MM.1S (cell line): ENCODE measurements at regions not wholly inside any gene's neighbourhood (a gene's known extent, or its start where the extent isn't known, plus 50 kb on each side); places are given as distances from the start of the nearest gene placed in this dataset.

Experiments
- EZH2 ChIP-seq: fragments of 300-600 bp; sonication (generic); optimal IDR thresholded peaks from 2 replicates; pipeline ENCODE3; 2017; ENCODE audit warnings: low read depth, mild to moderate bottlenecking, antibody characterized with exemption, low read length, mixed read lengths
- EZH2phosphoT487 ChIP-seq: fragments of 300-600 bp; sonication (generic); IDR thresholded peaks from 2 replicates; pipeline ENCODE4 v1.6.1; 2018; ENCODE audit warnings: antibody characterized with exemption, low read length
- TF ChIP-seq, protein P1 (sequence below): fragments of 300-600 bp; sonication (generic); IDR thresholded peaks from 2 replicates; pipeline ENCODE4 v1.5.1; 2016; ENCODE audit warnings: antibody characterized with exemption, low read length, mixed read lengths

GRCh38 chr7:91557789-91558404 is 293.7 kb downstream of the FZD1 start:
- TF ChIP-seq EZH2 (no peak), EZH2phosphoT487 (no peak)
- TF ChIP-seq, protein P1, sequence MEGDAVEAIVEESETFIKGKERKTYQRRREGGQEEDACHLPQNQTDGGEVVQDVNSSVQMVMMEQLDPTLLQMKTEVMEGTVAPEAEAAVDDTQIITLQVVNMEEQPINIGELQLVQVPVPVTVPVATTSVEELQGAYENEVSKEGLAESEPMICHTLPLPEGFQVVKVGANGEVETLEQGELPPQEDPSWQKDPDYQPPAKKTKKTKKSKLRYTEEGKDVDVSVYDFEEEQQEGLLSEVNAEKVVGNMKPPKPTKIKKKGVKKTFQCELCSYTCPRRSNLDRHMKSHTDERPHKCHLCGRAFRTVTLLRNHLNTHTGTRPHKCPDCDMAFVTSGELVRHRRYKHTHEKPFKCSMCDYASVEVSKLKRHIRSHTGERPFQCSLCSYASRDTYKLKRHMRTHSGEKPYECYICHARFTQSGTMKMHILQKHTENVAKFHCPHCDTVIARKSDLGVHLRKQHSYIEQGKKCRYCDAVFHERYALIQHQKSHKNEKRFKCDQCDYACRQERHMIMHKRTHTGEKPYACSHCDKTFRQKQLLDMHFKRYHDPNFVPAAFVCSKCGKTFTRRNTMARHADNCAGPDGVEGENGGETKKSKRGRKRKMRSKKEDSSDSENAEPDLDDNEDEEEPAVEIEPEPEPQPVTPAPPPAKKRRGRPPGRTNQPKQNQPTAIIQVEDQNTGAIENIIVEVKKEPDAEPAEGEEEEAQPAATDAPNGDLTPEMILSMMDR, result no peak
